Fibroblast of lung (primary cell): ENCODE measurements at regions not wholly inside any gene's neighbourhood (a gene's known extent, or its start where the extent isn't known, plus 50 kb on each side); places are given as distances from the start of the nearest gene placed in this dataset.

ENCODE experiments used
- CTCF ChIP-seq, 2 donors: IDR thresholded peaks in 1 of 2; conservative IDR thresholded peaks in 1 of 2; 1 replicate in 1 of 2; 2 replicates in 1 of 2; pipeline ENCODE4 v1.5.1; 2011 to 2012; ENCODE audit warnings: low read length in 2 of 2, control low read depth in 1 of 2, inconsistent platforms in 1 of 2, low read depth in 1 of 2, mild to moderate bottlenecking in 1 of 2
- EZH2 ChIP-seq: IDR thresholded peaks from 2 replicates; pipeline ENCODE4 v1.5.1; 2012; ENCODE audit warnings: low read length, control low read depth, mild to moderate bottlenecking; ENCODE audit errors: missing control alignments

- no peak for TF ChIP-seq CTCF (conservative IDR thresholded peaks at IDR 0.05 in 1 of 2, IDR thresholded peaks at IDR 0.05 in 1 of 2; ENCODE audit: low read depth in 1 of 2, low read length in 2 of 2)
- no peak for TF ChIP-seq EZH2
Observed at GRCh38 chr9:89791754-89792153, 186.9 kb downstream of the GADD45G start.
